Cardiac fibroblast (primary cell): ENCODE measurements at regions not wholly inside any gene's neighbourhood (a gene's known extent, or its start where the extent isn't known, plus 50 kb on each side); places are given as distances from the start of the nearest gene placed in this dataset.

Source experiments
- DNase-seq, 2 donors: peaks; one replicate each; pipeline versions ENCODE4 v3.0.0 to v3.0.0-alpha.2; 2010; ENCODE audit warnings: low read depth in 2 of 2
- H3K4me3 ChIP-seq, 2 donors: replicated peaks in 1 of 2; 1 replicate in 1 of 2; 2 replicates in 1 of 2; pipeline ENCODE4 v1.5.1; 2011; ENCODE audit warnings: low read depth in 2 of 2, low read length in 2 of 2, mild to moderate bottlenecking in 2 of 2, moderate library complexity in 1 of 2
- TF ChIP-seq, protein P1 (sequence below): IDR thresholded peaks from one replicate; pipeline ENCODE4 v1.5.1; 2011; ENCODE audit warnings: low read depth, mild to moderate bottlenecking, low read length, inconsistent platforms

DNA sequence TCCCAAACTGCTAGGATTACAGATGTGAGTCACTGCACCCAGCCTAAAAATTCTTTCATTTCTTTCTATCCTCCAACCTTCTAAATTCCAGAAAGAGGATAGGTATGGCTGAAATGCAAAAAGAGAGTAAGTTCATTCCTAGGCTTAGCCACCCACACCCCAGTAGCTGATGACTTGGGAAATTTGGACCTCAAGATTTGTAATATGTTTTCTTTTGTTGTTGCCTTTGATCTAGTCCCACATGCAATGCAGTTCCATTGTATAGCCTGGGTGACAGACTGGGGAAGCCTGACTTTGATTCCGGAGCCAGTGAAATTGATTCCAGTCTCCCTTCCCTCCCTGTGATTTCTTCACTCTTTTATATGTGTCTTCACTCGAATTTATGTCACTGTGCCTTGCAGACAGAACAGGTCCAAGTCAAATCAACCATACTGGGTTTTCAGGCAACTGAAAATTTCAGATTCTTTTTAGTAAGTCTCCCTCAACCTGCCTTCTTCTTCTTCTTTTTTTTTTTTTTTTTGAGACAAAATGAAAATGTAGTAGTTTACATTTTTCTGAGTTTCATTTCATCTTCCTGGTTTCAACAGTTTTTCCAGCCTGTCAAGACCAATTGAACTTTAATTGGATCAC lies 176.2 kb upstream of the RBPJ start:
- DNase-seq, result peak in 1 of 2 donors; percentile 27
- TF ChIP-seq, protein P1, sequence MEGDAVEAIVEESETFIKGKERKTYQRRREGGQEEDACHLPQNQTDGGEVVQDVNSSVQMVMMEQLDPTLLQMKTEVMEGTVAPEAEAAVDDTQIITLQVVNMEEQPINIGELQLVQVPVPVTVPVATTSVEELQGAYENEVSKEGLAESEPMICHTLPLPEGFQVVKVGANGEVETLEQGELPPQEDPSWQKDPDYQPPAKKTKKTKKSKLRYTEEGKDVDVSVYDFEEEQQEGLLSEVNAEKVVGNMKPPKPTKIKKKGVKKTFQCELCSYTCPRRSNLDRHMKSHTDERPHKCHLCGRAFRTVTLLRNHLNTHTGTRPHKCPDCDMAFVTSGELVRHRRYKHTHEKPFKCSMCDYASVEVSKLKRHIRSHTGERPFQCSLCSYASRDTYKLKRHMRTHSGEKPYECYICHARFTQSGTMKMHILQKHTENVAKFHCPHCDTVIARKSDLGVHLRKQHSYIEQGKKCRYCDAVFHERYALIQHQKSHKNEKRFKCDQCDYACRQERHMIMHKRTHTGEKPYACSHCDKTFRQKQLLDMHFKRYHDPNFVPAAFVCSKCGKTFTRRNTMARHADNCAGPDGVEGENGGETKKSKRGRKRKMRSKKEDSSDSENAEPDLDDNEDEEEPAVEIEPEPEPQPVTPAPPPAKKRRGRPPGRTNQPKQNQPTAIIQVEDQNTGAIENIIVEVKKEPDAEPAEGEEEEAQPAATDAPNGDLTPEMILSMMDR, result no peak
- H3K4me3 ChIP-seq, result no peak overlapping the region

DNA sequence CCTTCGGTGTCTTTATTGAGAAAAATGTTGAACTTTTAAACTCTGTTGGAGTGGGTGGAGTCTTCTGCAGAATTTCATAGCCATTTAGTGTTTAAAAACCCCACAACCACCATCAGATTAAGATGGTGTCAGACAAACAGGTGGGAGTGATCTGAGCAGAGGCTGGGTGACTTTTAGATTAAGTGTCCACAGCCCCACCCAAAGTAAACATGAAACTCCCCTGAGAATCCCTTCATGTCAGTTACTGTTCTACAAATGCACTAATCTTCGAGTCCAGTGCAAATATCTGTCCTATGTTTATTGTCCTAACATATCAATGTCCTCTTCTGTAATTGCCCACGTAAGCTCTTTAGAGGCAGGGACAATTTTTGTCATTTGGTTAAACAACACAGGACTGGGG lies 175.6 kb upstream of the RBPJ start:
- DNase-seq, result no peak
- TF ChIP-seq, protein P1, result no peak
- no peak overlapping the region for H3K4me3 ChIP-seq

DNA sequence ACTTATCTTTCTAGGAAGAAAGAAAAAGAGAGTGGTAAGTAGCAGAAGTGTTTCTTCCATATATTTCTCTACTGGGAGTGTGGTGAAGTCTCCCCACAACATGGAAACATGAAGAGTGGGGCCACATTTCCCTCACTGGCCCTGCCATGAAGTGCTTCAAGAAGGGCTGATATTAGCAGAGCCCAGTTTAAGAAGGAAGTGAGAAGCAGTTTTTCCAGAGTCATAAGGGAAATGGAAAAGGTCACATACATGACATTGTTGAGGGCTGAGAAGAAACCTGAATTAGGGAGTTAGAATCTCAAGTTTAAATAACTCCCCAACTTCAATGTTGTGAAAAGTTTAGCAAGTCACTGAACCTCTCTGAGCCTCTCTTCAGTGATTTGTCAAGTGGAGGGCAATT lies 171.9 kb upstream of the RBPJ start:
- H3K4me3 ChIP-seq, result no peak overlapping the region
- TF ChIP-seq, protein P1, result no peak
- DNase-seq, result no peak

DNA sequence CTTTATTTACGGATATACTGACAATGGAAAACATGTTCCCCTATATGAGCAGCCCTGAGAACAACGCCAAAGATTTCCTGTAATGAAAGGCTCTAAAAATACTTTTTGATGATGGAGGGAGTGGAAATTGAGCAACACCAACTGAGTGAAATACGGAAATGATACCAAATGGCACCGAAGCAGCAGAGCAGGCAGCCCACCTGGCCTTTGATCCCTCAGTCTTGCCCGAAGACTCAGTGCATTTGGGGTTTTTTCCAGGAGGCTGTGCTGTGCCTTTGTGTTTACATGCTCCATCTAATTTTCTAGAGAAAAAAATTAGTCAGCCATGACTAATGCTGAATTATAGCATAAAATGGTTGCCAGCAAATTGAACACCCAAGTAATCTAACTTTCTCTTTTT lies 169.9 kb upstream of the RBPJ start:
- no peak overlapping the region for H3K4me3 ChIP-seq
- DNase-seq, result peak; percentile 28 to 64
- TF ChIP-seq, protein P1, result no peak

DNA sequence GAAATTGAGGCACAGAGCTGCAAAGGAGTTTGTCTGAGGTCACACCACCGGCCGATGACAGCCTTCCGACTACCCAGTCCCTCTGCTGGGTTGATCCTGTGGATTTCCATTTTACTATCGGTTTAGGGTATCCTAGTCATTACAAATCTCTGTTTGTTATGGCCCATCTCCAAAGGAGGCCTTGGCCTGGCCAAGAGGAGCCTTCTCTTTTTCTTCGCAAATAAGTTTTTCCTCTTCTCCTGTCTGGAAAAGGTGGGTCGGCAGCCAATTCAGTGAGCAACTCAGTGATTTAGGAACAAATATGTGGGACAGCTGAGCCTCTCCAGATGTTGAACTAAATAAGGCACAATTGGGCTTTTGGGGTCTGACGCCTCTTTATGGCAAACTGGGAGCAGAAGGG lies 169.2 kb upstream of the RBPJ start:
- TF ChIP-seq, protein P1, result no peak
- DNase-seq, result peak; percentile 32 to 54
- no peak overlapping the region for H3K4me3 ChIP-seq

DNA sequence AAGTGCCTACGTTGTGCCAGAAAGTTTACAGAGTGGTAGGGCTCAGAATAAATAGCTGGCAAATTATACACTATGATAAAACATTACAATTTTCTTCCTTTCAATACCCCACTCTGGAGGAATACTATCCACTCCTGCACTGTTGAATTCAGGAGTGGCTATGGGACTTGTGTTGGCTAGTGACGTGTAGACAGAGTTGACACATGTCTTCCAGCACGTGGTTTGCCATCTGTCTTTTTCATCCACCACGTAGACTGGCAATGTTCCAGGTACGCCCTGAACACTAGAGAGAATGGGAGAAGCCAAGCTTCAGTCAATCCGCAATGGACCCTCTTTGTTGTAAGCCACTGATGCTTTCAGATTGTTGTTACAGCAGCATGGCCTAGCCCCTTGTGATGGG lies 168.8 kb upstream of the RBPJ start:
- H3K4me3 ChIP-seq, result no peak overlapping the region
- TF ChIP-seq, protein P1, result no peak
- DNase-seq, result peak in 1 of 2 donors; percentile 3

DNA sequence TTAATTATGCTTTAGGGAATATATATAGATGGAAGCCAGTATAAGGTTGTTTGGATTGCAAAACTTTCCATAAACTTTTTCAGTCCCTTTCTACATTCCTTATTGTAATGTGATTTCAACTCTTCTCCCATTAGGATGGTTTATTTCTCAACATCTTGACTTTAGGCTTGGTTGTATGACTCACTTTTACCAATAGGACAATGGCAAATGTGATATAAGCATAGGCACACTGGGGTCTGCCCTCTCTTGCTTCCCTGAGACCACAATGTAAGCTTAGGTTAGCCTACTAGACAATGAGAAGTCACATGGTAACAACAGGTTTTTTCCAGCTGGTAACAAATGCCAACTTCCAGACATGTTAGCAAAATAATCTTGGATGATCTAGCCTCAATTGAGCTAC lies 163.3 kb upstream of the RBPJ start:
- no peak overlapping the region for H3K4me3 ChIP-seq
- no peak for DNase-seq
- TF ChIP-seq, protein P1, result no peak
